IMR-90 (cell line): ENCODE measurements at regions not wholly inside any gene's neighbourhood (a gene's known extent, or its start where the extent isn't known, plus 50 kb on each side); places are given as distances from the start of the nearest gene placed in this dataset.

ENCODE experiments used
- ATAC-seq: fragments of 200-7000 bp; cut with Tn5 transposase; 2 replicates; pipeline ENCODE4 v1.9.1; 2020; ENCODE audit warnings: low read depth, mild to moderate bottlenecking, moderate library complexity
- BruUV-seq: library from RNA; stranded (reverse); fragments of 400-500 nt; replicated peaks from 2 replicates; lab custom pipeline; 2021; lab: Mats Ljungman, UMichigan
- CTCF ChIA-PET: fragments of 300-600 bp; formaldehyde crosslinking; extraction: SDS; loops from one replicate; lab custom pipeline; 2021; ENCODE audit warnings: antibody characterized with exemption; lab: Yijun Ruan, JAX
- POLR2A ChIA-PET: fragments of 300-600 bp; sonication (Branson Sonifier 250); formaldehyde crosslinking; loops from one replicate; lab custom pipeline; 2022; ENCODE audit warnings: antibody characterized with exemption; ENCODE audit not compliant: unreplicated experiment; lab: Charles Lee
- DNase-seq: peaks from one replicate; pipeline ENCODE4 v3.0.0; 2013
- H2AFZ ChIP-seq: replicated peaks from 2 replicates; pipeline ENCODE3; 2013; ENCODE audit warnings: low read length, mild to moderate bottlenecking; ENCODE audit not compliant: poor library complexity
- H2AK5ac ChIP-seq: 2 replicates; pipeline ENCODE4 v1.6.1; 2013; ENCODE audit warnings: low read depth, low read length, inconsistent platforms
- H2AK9ac ChIP-seq: replicated peaks from 2 replicates; pipeline ENCODE3; 2013; ENCODE audit warnings: mild to moderate bottlenecking, low read depth, low read length, moderate library complexity; ENCODE audit not compliant: poor library complexity
- H2BK120ac ChIP-seq: 2 replicates; pipeline ENCODE4 v1.6.1; 2013; ENCODE audit warnings: low read depth, low read length, inconsistent platforms
- H2BK15ac ChIP-seq: 3 replicates; pipeline ENCODE4 v1.6.1; 2013; ENCODE audit warnings: low read depth, low read length, inconsistent platforms
- H2BK20ac ChIP-seq: 2 replicates; pipeline ENCODE4 v1.6.1; 2013; ENCODE audit warnings: low read depth, mild to moderate bottlenecking, inconsistent platforms, low read length, moderate library complexity
- H2BK5ac ChIP-seq: 2 replicates; pipeline ENCODE4 v1.6.1; 2013; ENCODE audit warnings: mild to moderate bottlenecking, low read depth, low read length, inconsistent platforms; ENCODE audit not compliant: poor library complexity, severe bottlenecking
- H3K14ac ChIP-seq: replicated peaks from 2 replicates; pipeline ENCODE4 v1.6.1; 2013; ENCODE audit warnings: low read depth, low read length, inconsistent platforms
- H3K18ac ChIP-seq: 2 replicates; pipeline ENCODE4 v1.6.1; 2013; ENCODE audit warnings: low read depth, low read length, control low read depth
- H3K23ac ChIP-seq: 2 replicates; pipeline ENCODE4 v1.6.1; 2013; ENCODE audit warnings: low read depth, low read length, inconsistent platforms
- H3K27ac ChIP-seq: 2 replicates; pipeline ENCODE4 v1.5.1; 2013; ENCODE audit warnings: mild to moderate bottlenecking, control low read depth, low read length; ENCODE audit not compliant: insufficient read depth
- H3K27me3 ChIP-seq: 2 replicates; pipeline ENCODE4 v1.6.1; 2013; ENCODE audit warnings: low read length; ENCODE audit not compliant: control insufficient read depth, insufficient read depth
- H3K36me3 ChIP-seq: 2 replicates; pipeline ENCODE4 v1.6.1; 2013; ENCODE audit warnings: low read length, mixed read lengths; ENCODE audit not compliant: control insufficient read depth, insufficient read depth
- H3K4ac ChIP-seq: 2 replicates; pipeline ENCODE4 v1.6.1; 2013; ENCODE audit warnings: low read depth, low read length, inconsistent platforms
- H3K4me1 ChIP-seq: 2 replicates; pipeline ENCODE4 v1.6.1; 2013; ENCODE audit warnings: low read length, mixed read lengths; ENCODE audit not compliant: control insufficient read depth, insufficient read depth
- H3K4me2 ChIP-seq: 2 replicates; pipeline ENCODE4 v1.6.1; 2013; ENCODE audit warnings: low read depth, mild to moderate bottlenecking, control low read depth, low read length, moderate library complexity
- H3K4me3 ChIP-seq: 2 replicates; pipeline ENCODE4 v1.5.1; 2013; ENCODE audit warnings: low read depth, mild to moderate bottlenecking, control low read depth, low read length, moderate library complexity; ENCODE audit not compliant: insufficient read depth
- H3K56ac ChIP-seq: 2 replicates; pipeline ENCODE4 v1.6.1; 2013; ENCODE audit warnings: low read length, inconsistent platforms; ENCODE audit not compliant: insufficient read depth; ENCODE audit errors: extremely low read depth
- H3K79me1 ChIP-seq, 2 experiments: 2 replicates each; pipeline ENCODE4 v1.6.1; 2013; ENCODE audit warnings: low read length in 2 of 2, inconsistent platforms in 1 of 2, low read depth in 1 of 2
- H3K9ac ChIP-seq: 2 replicates; pipeline ENCODE4 v1.6.1; 2013; ENCODE audit warnings: low read depth, low read length, control low read depth
- H3K9me1 ChIP-seq: 2 replicates; pipeline ENCODE4 v1.6.1; 2013; ENCODE audit warnings: low read length, inconsistent platforms; ENCODE audit not compliant: insufficient read depth
- H3K9me3 ChIP-seq: 2 replicates; pipeline ENCODE4 v1.6.1; 2013; ENCODE audit warnings: low read length; ENCODE audit not compliant: control insufficient read depth, insufficient read depth
- H4K20me1 ChIP-seq: 2 replicates; pipeline ENCODE4 v1.6.1; 2013; ENCODE audit warnings: low read length, inconsistent platforms; ENCODE audit not compliant: insufficient read depth
- H4K5ac ChIP-seq: 2 replicates; pipeline ENCODE4 v1.6.1; 2013; ENCODE audit warnings: mild to moderate bottlenecking, low read depth, low read length, control low read depth
- H4K8ac ChIP-seq, 2 experiments: 2 replicates each; pipeline ENCODE4 v1.6.1; 2013; ENCODE audit warnings: low read depth in 2 of 2, low read length in 2 of 2, control low read depth in 1 of 2, inconsistent platforms in 1 of 2
- H4K91ac ChIP-seq: 2 replicates; pipeline ENCODE4 v1.6.1; 2013; ENCODE audit warnings: low read depth, low read length, inconsistent platforms; ENCODE audit not compliant: insufficient read depth
- CEBPB ChIP-seq: IDR thresholded peaks from 2 replicates; pipeline ENCODE4 v1.6.1; 2012; ENCODE audit warnings: low read depth, low read length, improper control_type of control experiment
- CTCF ChIP-seq: conservative IDR thresholded peaks from 2 replicates; pipeline ENCODE4 v1.5.1; 2012; ENCODE audit warnings: mild to moderate bottlenecking, low read depth, low read length, improper control_type of control experiment
- FOS ChIP-seq: fragments of 150-350 bp; IDR thresholded peaks from 2 replicates; pipeline ENCODE4 v1.6.1; 2016; ENCODE audit warnings: low read depth, low read length
- MAFK ChIP-seq: IDR thresholded peaks from 2 replicates; pipeline ENCODE4 v1.6.1; 2012; ENCODE audit warnings: low read depth, low read length, improper control_type of control experiment
- MAZ ChIP-seq: IDR thresholded peaks from 2 replicates; pipeline ENCODE4 v1.6.1; 2012; ENCODE audit warnings: low read depth, mild to moderate bottlenecking, low read length, improper control_type of control experiment, moderate library complexity, borderline replicate concordance
- MXI1 ChIP-seq: IDR thresholded peaks from 2 replicates; pipeline ENCODE4 v1.6.1; 2012; ENCODE audit warnings: low read depth, mild to moderate bottlenecking, low read length, moderate library complexity, borderline replicate concordance
- NFE2L2 ChIP-seq: fragments of 150-350 bp; IDR thresholded peaks from 2 replicates; pipeline ENCODE4 v1.6.1; 2016; ENCODE audit warnings: low read depth, mild to moderate bottlenecking, low read length
- POLR2A ChIP-seq: IDR thresholded peaks from 2 replicates; pipeline ENCODE4 v1.6.1; 2012; ENCODE audit warnings: mild to moderate bottlenecking, low read depth, low read length
- RAD21 ChIP-seq: IDR thresholded peaks from 2 replicates; pipeline ENCODE4 v1.6.1; 2012; ENCODE audit warnings: low read length, improper control_type of control experiment
- RFX5 ChIP-seq: IDR thresholded peaks from 2 replicates; pipeline ENCODE4 v1.8.0; 2012; ENCODE audit warnings: low read depth, mild to moderate bottlenecking, low read length, moderate library complexity
- SMC3 ChIP-seq: fragments of 150-350 bp; IDR thresholded peaks from 2 replicates; pipeline ENCODE4 v1.6.1; 2016; ENCODE audit warnings: low read depth, mild to moderate bottlenecking, antibody characterized with exemption, low read length, moderate library complexity
- WGBS, 2 experiments: methylation state at CpG; one replicate each; pipeline versions ENCODE4 v1.1.5 to v1.1.7; 2013; ENCODE audit warnings: missing lambda C conversion rate in 2 of 2; ENCODE audit not compliant: insufficient read length in 1 of 2; ENCODE audit errors: extremely low coverage in 2 of 2; 5-methylcytosine and 5-hydroxymethylcytosine counted together
- dilution Hi-C: fragments of 300-500 bp; cut with HindIII; formaldehyde crosslinking; loops from one replicate; pipeline ENCODE4 v1.14.3; 2018; ENCODE audit warnings: low sequenced_read_pairs; ENCODE audit not compliant: unreplicated experiment
- in situ Hi-C: fragments of 300-500 bp; cut with MboI; formaldehyde crosslinking; loops from 3 replicates; pipeline ENCODE4 v1.14.3; 2019; ENCODE audit warnings: low sequenced_read_pairs, inconsistent platforms, mixed read lengths
- intact Hi-C: fragments of 100-400 bp; cut with micrococcal nuclease; formaldehyde crosslinking; loops from 2 replicates; pipeline ENCODE4 v1.10.0; 2022

GRCh38 chrX:134161162-134161561 lies 75.8 kb upstream of the CCDC160 start:
- Histone ChIP-seq H3K36me3 (no peaks in the 10 kb centered on the region), H3K27me3 (peaks cover 2% of the 10 kb centered on the region), H2AK9ac (no peak overlapping the region), H3K4me1 (no peaks in the 10 kb centered on the region), H3K56ac (no peak overlapping the region), H2BK120ac (no peak overlapping the region), H4K5ac (no peak overlapping the region), H2BK20ac (no peak overlapping the region), H2AK5ac (no peak overlapping the region), H3K4ac (no peak overlapping the region), H2AFZ (no peak overlapping the region), H3K27ac (no peak overlapping the region), H3K9me3 (no peaks in the 10 kb centered on the region), H3K9me1 (no peaks in the 10 kb centered on the region), H4K91ac (no peak overlapping the region), H2BK15ac (no peak overlapping the region), H2BK5ac (no peak overlapping the region), H3K4me3 (no peak overlapping the region), H3K23ac (no peak overlapping the region), H3K18ac (no peak overlapping the region), H3K79me1 (no peaks in the 10 kb centered on the region), H4K8ac (no peak overlapping the region), H3K14ac (no peak overlapping the region), H3K9ac (no peak overlapping the region), H3K4me2 (no peak overlapping the region), H4K20me1 (no peaks in the 10 kb centered on the region)
- dilution Hi-C loops (no loop called here), intact Hi-C loops (no loop called here), in situ Hi-C loops (no loop called here)
- DNase-seq, result no peak
- ATAC-seq, result no peak
- ChIA-PET POLR2A (no interaction called here), CTCF (no interaction called here)
- BruUV-seq, result no TSS peak
- no CpG with 5 or more reads among the region's 2 CpGs for WGBS, 2 experiments
- TF ChIP-seq RAD21, result no peak
- TF ChIP-seq MAZ, result no peak
- TF ChIP-seq NFE2L2, result no peak
- no peak for TF ChIP-seq MXI1
- no peak for TF ChIP-seq RFX5
- no peak for TF ChIP-seq SMC3
- TF ChIP-seq CTCF, result no peak
- no peak for TF ChIP-seq FOS
- no peak for TF ChIP-seq MAFK
- no peak for TF ChIP-seq POLR2A
- TF ChIP-seq CEBPB, result no peak
